Fibroblast of lung (primary cell): ENCODE measurements at regions not wholly inside any gene's neighbourhood (a gene's known extent, or its start where the extent isn't known, plus 50 kb on each side); places are given as distances from the start of the nearest gene placed in this dataset.

Experiments used
- EZH2 ChIP-seq: IDR thresholded peaks from 2 replicates; pipeline ENCODE4 v1.5.1; 2012; ENCODE audit warnings: low read length, control low read depth, mild to moderate bottlenecking; ENCODE audit errors: missing control alignments
- TF ChIP-seq, protein P1 (sequence below), 2 donors: IDR thresholded peaks in 1 of 2; conservative IDR thresholded peaks in 1 of 2; 1 replicate in 1 of 2; 2 replicates in 1 of 2; pipeline ENCODE4 v1.5.1; 2011 to 2012; ENCODE audit warnings: low read length in 2 of 2, control low read depth in 1 of 2, inconsistent platforms in 1 of 2, low read depth in 1 of 2, mild to moderate bottlenecking in 1 of 2

DNA sequence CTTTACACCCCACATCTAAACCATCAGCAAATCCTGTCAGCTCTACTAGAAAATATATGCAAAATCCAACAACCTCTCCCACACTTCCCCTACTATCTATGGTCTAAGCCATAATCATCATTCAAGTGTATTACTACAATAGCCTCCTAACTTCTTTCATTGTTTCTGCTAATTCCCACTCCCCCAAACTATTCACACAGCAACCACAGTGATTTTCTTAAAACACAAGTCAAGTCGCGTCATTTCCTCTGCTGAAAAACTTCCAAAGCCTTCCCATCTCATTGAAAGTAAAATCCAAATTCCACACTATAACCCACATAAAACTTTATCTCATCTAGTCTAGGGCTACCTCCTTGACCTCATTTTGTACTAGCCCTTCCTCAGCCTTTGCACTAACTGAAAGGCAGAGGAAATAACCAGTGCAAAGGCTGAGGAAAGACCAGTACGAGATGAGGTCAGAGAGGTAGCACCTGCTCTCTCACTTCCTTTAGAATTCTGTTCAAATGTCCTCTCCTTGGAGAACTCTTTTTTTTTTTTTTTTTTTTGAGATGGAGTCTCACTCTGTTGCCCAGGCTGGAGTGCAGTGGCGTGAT is 65.5 kb upstream of the MDM1 start:
- TF ChIP-seq, protein P1, sequence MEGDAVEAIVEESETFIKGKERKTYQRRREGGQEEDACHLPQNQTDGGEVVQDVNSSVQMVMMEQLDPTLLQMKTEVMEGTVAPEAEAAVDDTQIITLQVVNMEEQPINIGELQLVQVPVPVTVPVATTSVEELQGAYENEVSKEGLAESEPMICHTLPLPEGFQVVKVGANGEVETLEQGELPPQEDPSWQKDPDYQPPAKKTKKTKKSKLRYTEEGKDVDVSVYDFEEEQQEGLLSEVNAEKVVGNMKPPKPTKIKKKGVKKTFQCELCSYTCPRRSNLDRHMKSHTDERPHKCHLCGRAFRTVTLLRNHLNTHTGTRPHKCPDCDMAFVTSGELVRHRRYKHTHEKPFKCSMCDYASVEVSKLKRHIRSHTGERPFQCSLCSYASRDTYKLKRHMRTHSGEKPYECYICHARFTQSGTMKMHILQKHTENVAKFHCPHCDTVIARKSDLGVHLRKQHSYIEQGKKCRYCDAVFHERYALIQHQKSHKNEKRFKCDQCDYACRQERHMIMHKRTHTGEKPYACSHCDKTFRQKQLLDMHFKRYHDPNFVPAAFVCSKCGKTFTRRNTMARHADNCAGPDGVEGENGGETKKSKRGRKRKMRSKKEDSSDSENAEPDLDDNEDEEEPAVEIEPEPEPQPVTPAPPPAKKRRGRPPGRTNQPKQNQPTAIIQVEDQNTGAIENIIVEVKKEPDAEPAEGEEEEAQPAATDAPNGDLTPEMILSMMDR (conservative IDR thresholded peaks at IDR 0.05 in 1 of 2, IDR thresholded peaks at IDR 0.05 in 1 of 2; ENCODE audit: low read depth in 1 of 2, low read length in 2 of 2) = no peak
- no peak for TF ChIP-seq EZH2
